GM18873 (cell line): ENCODE measurements at regions not wholly inside any gene's neighbourhood (a gene's known extent, or its start where the extent isn't known, plus 50 kb on each side); places are given as distances from the start of the nearest gene placed in this dataset.
A peak's percentile ranks its signal among the peaks of the same experiment; 100 is the strongest.

Experiments
- ATAC-seq: cut with Tn5 transposase; IDR thresholded peaks from one replicate; pipeline ENCODE4 v1.9.1; 2021; ENCODE audit warnings: mild to moderate bottlenecking, moderate library complexity, moderate number of reproducible peaks; ENCODE audit not compliant: unreplicated experiment, low FRiP score

GRCh38 chr14:71523630-71524319 is 408.5 kb upstream of the RGS6 start:
- peak; percentile 55 for ATAC-seq

- peak; percentile 43 for ATAC-seq
Observed at GRCh38 chr14:71524320-71524982, 407.8 kb upstream of the RGS6 start.

- no peak for ATAC-seq
Observed at GRCh38 chr14:71525663-71526221, 406.5 kb upstream of the RGS6 start.

- no peak for ATAC-seq
Observed at GRCh38 chr14:71526388-71526787, 405.8 kb upstream of the RGS6 start.

GRCh38 chr14:71527838-71528237 is 404.4 kb upstream of the RGS6 start:
- ATAC-seq = no peak

GRCh38 chr14:71529848-71530247 is 402.4 kb upstream of the RGS6 start:
- ATAC-seq = no peak

- no peak for ATAC-seq
Observed at GRCh38 chr14:71532344-71532743, 399.9 kb upstream of the RGS6 start.

GRCh38 chr14:71532790-71533189 is 399.4 kb upstream of the RGS6 start:
- ATAC-seq = no peak

- ATAC-seq = no peak
Observed at GRCh38 chr14:71533390-71533789, 398.8 kb upstream of the RGS6 start.

- ATAC-seq = no peak
Observed at GRCh38 chr14:71533800-71534199, 398.4 kb upstream of the RGS6 start.

- no peak for ATAC-seq
Observed at GRCh38 chr14:71534506-71534905, 397.7 kb upstream of the RGS6 start.

- no peak for ATAC-seq
Observed at GRCh38 chr14:71536015-71536740, 396.1 kb upstream of the RGS6 start.

GRCh38 chr14:71536927-71537772 is 395.1 kb upstream of the RGS6 start:
- ATAC-seq = no peak

GRCh38 chr14:71538288-71538687 is 393.9 kb upstream of the RGS6 start:
- no peak for ATAC-seq

GRCh38 chr14:71538938-71539649 is 393.1 kb upstream of the RGS6 start:
- no peak for ATAC-seq

GRCh38 chr14:71539650-71540285 is 392.5 kb upstream of the RGS6 start:
- ATAC-seq = no peak

- ATAC-seq = no peak
Observed at GRCh38 chr14:71541271-71541670, 391.0 kb upstream of the RGS6 start.

- no peak for ATAC-seq
Observed at GRCh38 chr14:71541973-71542690, 390.1 kb upstream of the RGS6 start.
